ENCODE measurements at regions not wholly inside any gene's neighbourhood (a gene's known extent, or its start where the extent isn't known, plus 50 kb on each side); places are given as distances from the start of the nearest gene placed in this dataset.

DNA sequence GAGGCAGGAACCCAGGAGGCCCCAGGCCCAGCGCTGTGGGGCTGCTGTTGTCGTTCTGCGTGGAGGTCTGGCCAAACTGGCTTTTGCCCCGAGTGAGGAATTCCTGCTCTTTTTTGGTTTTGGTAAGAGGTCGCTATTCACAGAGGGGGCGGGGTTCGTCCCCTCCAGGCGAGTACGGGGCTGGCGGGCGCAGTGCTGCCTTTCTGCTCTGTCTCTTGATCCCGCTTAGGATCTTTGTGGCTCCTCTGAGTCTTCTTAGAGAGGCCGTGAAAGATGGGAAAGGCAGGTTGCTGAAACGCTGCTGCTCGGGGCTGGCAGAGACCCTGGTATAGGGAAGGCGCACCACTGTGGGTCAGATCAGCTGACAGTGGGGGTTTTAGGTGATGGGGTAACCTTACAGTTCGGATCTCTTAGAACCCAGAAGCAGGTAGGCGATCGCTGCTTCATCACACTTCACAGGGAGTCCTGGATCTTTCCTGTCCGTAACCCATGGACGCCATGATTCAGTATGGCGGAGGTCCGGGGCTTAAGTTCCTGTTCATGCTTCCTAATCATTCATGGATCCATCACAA, 136.7 kb downstream of the KIF20B start:
- no peaks in the 10 kb centered on the region for H3K27me3 Mint-ChIP-seq (ENCODE audit: low read depth)
- no peak overlapping the region for H3K27ac Mint-ChIP-seq (ENCODE audit: unreplicated experiment)
- no peaks in the 10 kb centered on the region for H3K4me1 Mint-ChIP-seq
- no peak overlapping the region for H3K4me3 Mint-ChIP-seq
- TF ChIP-seq, protein P1, sequence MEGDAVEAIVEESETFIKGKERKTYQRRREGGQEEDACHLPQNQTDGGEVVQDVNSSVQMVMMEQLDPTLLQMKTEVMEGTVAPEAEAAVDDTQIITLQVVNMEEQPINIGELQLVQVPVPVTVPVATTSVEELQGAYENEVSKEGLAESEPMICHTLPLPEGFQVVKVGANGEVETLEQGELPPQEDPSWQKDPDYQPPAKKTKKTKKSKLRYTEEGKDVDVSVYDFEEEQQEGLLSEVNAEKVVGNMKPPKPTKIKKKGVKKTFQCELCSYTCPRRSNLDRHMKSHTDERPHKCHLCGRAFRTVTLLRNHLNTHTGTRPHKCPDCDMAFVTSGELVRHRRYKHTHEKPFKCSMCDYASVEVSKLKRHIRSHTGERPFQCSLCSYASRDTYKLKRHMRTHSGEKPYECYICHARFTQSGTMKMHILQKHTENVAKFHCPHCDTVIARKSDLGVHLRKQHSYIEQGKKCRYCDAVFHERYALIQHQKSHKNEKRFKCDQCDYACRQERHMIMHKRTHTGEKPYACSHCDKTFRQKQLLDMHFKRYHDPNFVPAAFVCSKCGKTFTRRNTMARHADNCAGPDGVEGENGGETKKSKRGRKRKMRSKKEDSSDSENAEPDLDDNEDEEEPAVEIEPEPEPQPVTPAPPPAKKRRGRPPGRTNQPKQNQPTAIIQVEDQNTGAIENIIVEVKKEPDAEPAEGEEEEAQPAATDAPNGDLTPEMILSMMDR (conservative IDR thresholded peaks at IDR 0.05) = no peak
- no peak for DNase-seq (ENCODE audit: low read depth, low spot score)
- no peaks in the 10 kb centered on the region for H3K36me3 Mint-ChIP-seq (ENCODE audit: low read depth)
- H3K9me3 Mint-ChIP-seq = peaks cover 2% of the 10 kb centered on the region

DNA sequence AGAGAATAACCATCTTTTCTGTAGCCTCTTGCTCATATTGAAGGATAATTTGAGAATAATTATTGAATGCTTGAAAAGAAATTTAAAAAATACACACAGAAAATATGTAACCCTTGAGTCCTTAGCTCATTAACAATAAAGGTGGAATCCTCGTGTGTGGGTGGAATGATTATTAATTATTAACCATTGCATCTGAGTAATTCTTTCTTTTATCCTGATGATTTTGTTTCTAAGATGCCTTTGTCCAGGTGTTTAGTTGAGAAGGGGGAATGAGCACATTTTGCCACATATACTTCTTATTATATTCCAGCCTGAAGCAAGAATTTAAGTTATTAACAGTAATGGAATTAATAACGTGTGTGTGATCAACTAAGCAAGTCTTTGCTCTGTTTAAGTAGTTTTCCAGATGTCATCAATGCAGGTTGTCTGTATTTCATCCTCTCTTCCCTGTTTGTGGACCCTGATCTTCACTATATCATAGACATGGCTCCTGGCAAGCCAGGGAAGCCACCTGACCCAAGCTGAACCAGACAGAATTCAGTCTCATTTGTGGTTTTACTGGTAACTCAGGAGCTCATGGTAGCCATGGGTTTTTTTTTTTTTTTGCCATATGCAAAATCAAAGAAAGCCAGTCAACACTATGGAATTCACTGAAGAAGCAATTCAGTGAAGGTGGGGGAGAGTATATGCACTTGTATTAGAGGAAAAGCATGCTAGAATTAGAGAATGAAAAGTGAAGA, 144.3 kb downstream of the KIF20B start:
- Mint-ChIP-seq H3K4me1 (no peaks in the 10 kb centered on the region), H3K4me3 (no peak overlapping the region), H3K9me3 (no peaks in the 10 kb centered on the region), H3K27ac (ENCODE audit: unreplicated experiment) (no peak overlapping the region), H3K36me3 (ENCODE audit: low read depth) (no peaks in the 10 kb centered on the region), H3K27me3 (ENCODE audit: low read depth) (peaks cover 3% of the 10 kb centered on the region)
- no peak for DNase-seq (ENCODE audit: low read depth, low spot score)
- TF ChIP-seq, protein P1 (conservative IDR thresholded peaks at IDR 0.05) = no peak

DNA sequence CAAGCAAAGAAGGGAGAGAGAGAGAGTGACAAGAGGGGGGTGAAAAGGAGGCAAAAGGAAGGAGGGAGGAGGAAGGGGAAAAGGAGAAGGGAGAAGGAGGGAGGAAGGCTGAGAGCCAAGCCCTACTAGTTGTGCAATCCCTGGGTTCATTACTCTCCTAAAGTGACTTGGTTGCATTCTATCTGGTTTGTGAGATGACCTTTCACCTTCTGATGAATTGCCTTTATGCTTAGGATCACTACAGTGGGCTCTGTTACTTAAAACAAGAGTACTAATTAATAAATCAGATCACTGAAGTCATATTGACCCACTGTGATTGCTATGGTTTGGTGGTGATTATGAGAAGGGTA, 144.9 kb downstream of the KIF20B start:
- TF ChIP-seq, protein P1 (conservative IDR thresholded peaks at IDR 0.05) = no peak
- Mint-ChIP-seq H3K4me1 (no peaks in the 10 kb centered on the region), H3K9me3 (no peaks in the 10 kb centered on the region), H3K4me3 (no peak overlapping the region), H3K27me3 (ENCODE audit: low read depth) (peaks cover 3% of the 10 kb centered on the region), H3K36me3 (ENCODE audit: low read depth) (no peaks in the 10 kb centered on the region), H3K27ac (ENCODE audit: unreplicated experiment) (no peak overlapping the region)
- no peak for DNase-seq (ENCODE audit: low read depth, low spot score)

DNA sequence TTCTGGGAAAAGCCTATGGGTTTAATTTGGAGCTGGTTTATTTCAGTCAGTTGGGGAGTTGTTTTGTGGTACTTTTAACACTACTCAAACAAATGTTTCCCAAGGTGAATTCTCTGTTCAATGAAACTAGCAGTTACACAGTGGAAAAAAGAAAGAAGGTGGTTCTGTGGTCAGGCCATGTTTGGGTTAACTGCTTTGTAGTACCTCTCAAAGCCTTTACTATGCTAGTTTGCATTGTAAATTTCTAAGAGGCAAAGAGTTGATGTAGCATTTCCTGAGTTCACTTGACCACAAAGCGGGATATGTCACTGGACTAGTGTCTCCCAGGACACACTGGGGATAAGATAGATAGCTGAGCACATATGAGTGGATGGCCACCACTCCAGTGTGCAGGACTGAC, 145.4 kb downstream of the KIF20B start:
- Mint-ChIP-seq H3K4me1 (no peaks in the 10 kb centered on the region), H3K27me3 (ENCODE audit: low read depth) (peaks cover 3% of the 10 kb centered on the region), H3K27ac (ENCODE audit: unreplicated experiment) (no peak overlapping the region), H3K36me3 (ENCODE audit: low read depth) (no peaks in the 10 kb centered on the region), H3K9me3 (no peaks in the 10 kb centered on the region), H3K4me3 (no peak overlapping the region)
- TF ChIP-seq, protein P1 (conservative IDR thresholded peaks at IDR 0.05) = no peak
- no peak for DNase-seq (ENCODE audit: low read depth, low spot score)

DNA sequence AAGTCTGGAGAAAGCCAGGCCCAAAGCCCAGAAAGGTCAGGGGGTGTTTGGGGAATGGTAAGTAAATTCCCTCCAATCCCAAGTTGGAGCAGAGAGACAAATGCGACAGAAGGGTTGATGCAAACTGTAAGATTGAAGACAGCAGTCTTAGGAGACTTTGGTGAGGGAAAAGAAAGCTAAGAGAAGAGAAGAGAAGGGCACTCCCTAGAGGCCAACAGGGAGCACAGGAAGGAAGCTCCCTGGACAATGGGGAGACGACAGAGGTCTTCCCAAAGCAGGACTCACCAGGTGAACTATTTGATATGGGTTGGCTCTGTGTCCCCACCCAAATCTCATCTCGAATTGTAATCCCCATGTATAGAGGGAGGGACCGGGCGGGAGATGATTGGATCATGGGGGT, 151.5 kb downstream of the KIF20B start:
- H3K9me3 Mint-ChIP-seq = no peaks in the 10 kb centered on the region
- TF ChIP-seq, protein P1 (conservative IDR thresholded peaks at IDR 0.05) = no peak
- peaks cover 3% of the 10 kb centered on the region for H3K27me3 Mint-ChIP-seq (ENCODE audit: low read depth)
- H3K36me3 Mint-ChIP-seq (ENCODE audit: low read depth) = no peaks in the 10 kb centered on the region
- H3K27ac Mint-ChIP-seq (ENCODE audit: unreplicated experiment) = no peak overlapping the region
- no peak overlapping the region for H3K4me3 Mint-ChIP-seq
- no peak for DNase-seq (ENCODE audit: low read depth, low spot score)
- peaks cover 4% of the 10 kb centered on the region for H3K4me1 Mint-ChIP-seq

Measured in neural crest cell (in vitro differentiated cells).